ENCODE measurements at regions not wholly inside any gene's neighbourhood (a gene's known extent, or its start where the extent isn't known, plus 50 kb on each side); places are given as distances from the start of the nearest gene placed in this dataset.

DNA sequence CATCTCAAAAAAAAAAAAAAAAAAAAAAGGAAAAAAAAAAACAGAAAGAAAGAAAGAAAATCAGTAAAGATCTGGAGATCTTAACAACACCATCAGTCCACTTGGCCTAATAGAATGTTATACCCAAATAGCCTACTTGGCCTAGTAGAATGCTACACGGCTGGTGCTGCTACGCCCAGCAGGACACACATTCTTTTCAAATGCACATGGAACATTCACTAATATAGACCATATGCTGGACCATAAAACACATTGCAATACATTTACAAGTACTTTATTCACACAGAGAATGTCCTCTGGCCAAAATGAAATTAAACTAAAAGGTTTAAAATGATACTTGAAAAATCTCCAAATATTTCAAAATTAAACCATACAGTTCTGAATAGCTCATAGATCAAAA lies 80.0 kb upstream of the TNFAIP3 start:
- Histone ChIP-seq H2AFZ (replicated peaks; ENCODE audit: low read length, poor library complexity) (no peak overlapping the region), H3K14ac (replicated peaks; ENCODE audit: low read depth, low read length) (no peak overlapping the region), H3K9me3 (ENCODE audit: control insufficient read depth, insufficient read depth, low read length) (no peaks in the 10 kb centered on the region), H3K4me1 (ENCODE audit: control insufficient read depth, insufficient read depth, low read length) (0 out of 2 replicates have a peak, but pooled peaks cover 2% of the 10 kb centered on the region), H2BK20ac (ENCODE audit: low read depth, low read length) (no peak overlapping the region), H3K18ac (ENCODE audit: low read depth, low read length) (no peak overlapping the region), H3K36me3 (ENCODE audit: control insufficient read depth, insufficient read depth, low read length) (no peaks in the 10 kb centered on the region), H4K91ac (ENCODE audit: insufficient read depth, low read depth, low read length) (no peak overlapping the region), H3K27ac (ENCODE audit: insufficient read depth, low read length) (no peak overlapping the region), H3K4ac (ENCODE audit: low read depth, low read length) (no peak overlapping the region), H3K4me3 (ENCODE audit: insufficient read depth, low read depth, low read length) (no peak overlapping the region), H3K56ac (ENCODE audit: extremely low read depth, insufficient read depth, low read length) (no peak overlapping the region), H2BK15ac (ENCODE audit: low read depth, low read length) (no peak overlapping the region), H3K9ac (ENCODE audit: low read depth, low read length) (no peak overlapping the region), H3K4me2 (ENCODE audit: low read depth, low read length) (no peak overlapping the region), H2BK5ac (ENCODE audit: low read depth, low read length, poor library complexity, severe bottlenecking) (no peak overlapping the region), H4K5ac (ENCODE audit: low read depth, low read length) (no peak overlapping the region), H4K8ac (ENCODE audit: low read depth in 2 of 2, low read length in 2 of 2) (no peak overlapping the region), H3K9me1 (ENCODE audit: insufficient read depth, low read length) (no peaks in the 10 kb centered on the region), H3K27me3 (ENCODE audit: control insufficient read depth, insufficient read depth, low read length) (no peaks in the 10 kb centered on the region), H2AK5ac (ENCODE audit: low read depth, low read length) (no peak overlapping the region), H4K20me1 (ENCODE audit: insufficient read depth, low read length) (no peaks in the 10 kb centered on the region), H2AK9ac (replicated peaks; ENCODE audit: low read depth, low read length, poor library complexity) (no peak overlapping the region), H3K79me1 (ENCODE audit: low read depth in 1 of 2, low read length in 2 of 2) (no peaks in the 10 kb centered on the region), H2BK120ac (ENCODE audit: low read depth, low read length) (no peak overlapping the region), H3K23ac (ENCODE audit: low read depth, low read length) (no peak overlapping the region)
- ATAC-seq (ENCODE audit: low read depth) = no peak
- in situ Hi-C loops (cut with MboI; ENCODE audit: low sequenced_read_pairs) = no loop called here
- DNase-seq = no peak
- ChIA-PET POLR2A (ENCODE audit: unreplicated experiment) (no interaction called here), CTCF (interaction anchor here (0.6 kb wide), 2 partner anchors 13 to 88 kb away, joined by 3 to 5 read pairs; no protein-coding TSS in a partner anchor)
- intact Hi-C loops (cut with micrococcal nuclease) = no loop called here
- no TSS peak for BruUV-seq (replicated peaks)
- WGBS, 2 experiments (ENCODE audit: extremely low coverage in 2 of 2, insufficient read length in 1 of 2) = no CpG with 5 or more reads among the region's 2 CpGs
- TF ChIP-seq POLR2A (IDR thresholded peaks at IDR 0.05; ENCODE audit: low read depth, low read length) (no peak), MXI1 (IDR thresholded peaks at IDR 0.05; ENCODE audit: borderline replicate concordance, low read depth, low read length) (no peak), BHLHE40 (IDR thresholded peaks at IDR 0.05; ENCODE audit: low read depth, low read length) (no peak), RCOR1 (IDR thresholded peaks at IDR 0.05; ENCODE audit: insufficient replicate concordance, low read length) (no peak), RFX5 (IDR thresholded peaks at IDR 0.05; ENCODE audit: low read depth, low read length) (no peak), SMC3 (IDR thresholded peaks at IDR 0.05; ENCODE audit: low read depth, low read length) (no peak), CEBPB (IDR thresholded peaks at IDR 0.05; ENCODE audit: low read depth, low read length) (no peak), CTCF (conservative IDR thresholded peaks at IDR 0.05; ENCODE audit: low read depth, low read length) (no peak), CHD1 (IDR thresholded peaks at IDR 0.05; ENCODE audit: low read depth, low read length) (no peak), USF2 (IDR thresholded peaks at IDR 0.05; ENCODE audit: low read depth, low read length) (no peak), RAD21 (IDR thresholded peaks at IDR 0.05; ENCODE audit: low read length) (no peak), MAZ (IDR thresholded peaks at IDR 0.05; ENCODE audit: borderline replicate concordance, low read depth, low read length) (no peak), NFE2L2 (IDR thresholded peaks at IDR 0.05; ENCODE audit: low read depth, low read length) (no peak), MAFK (IDR thresholded peaks at IDR 0.05; ENCODE audit: low read depth, low read length) (no peak), FOS (IDR thresholded peaks at IDR 0.05; ENCODE audit: low read depth, low read length) (no peak)
- TF ChIP-seq, protein P1, sequence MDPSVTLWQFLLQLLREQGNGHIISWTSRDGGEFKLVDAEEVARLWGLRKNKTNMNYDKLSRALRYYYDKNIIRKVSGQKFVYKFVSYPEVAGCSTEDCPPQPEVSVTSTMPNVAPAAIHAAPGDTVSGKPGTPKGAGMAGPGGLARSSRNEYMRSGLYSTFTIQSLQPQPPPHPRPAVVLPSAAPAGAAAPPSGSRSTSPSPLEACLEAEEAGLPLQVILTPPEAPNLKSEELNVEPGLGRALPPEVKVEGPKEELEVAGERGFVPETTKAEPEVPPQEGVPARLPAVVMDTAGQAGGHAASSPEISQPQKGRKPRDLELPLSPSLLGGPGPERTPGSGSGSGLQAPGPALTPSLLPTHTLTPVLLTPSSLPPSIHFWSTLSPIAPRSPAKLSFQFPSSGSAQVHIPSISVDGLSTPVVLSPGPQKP (IDR thresholded peaks at IDR 0.05; ENCODE audit: borderline replicate concordance, low read depth, low read length) = no peak
- dilution Hi-C loops (cut with HindIII; ENCODE audit: low sequenced_read_pairs, unreplicated experiment) = no loop called here
